ENCODE measurements at regions not wholly inside any gene's neighbourhood (a gene's known extent, or its start where the extent isn't known, plus 50 kb on each side); places are given as distances from the start of the nearest gene placed in this dataset.

DNA sequence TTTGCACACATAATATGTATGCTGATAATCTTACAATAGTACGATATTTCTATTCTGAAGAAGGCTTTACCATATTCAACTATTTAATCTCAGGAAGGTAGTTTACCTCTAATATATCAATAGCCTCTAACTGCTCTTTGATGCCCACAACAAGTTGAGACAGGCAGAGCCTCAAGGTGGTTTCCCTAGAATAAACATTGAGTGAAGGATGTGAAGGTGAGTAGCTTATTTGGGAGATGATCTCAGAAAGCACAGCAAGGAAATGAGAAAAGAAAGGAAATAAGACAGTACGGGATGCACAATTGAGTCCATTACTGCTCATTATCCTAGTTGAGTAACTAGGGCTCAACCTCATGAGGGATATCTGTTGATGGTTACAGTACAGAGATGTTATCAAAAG lies 638.4 kb downstream of the MAFB start:
- TF ChIP-seq CTCF (IDR thresholded peaks at IDR 0.05; ENCODE audit: low read length) (no peak), EZH2 (IDR thresholded peaks at IDR 0.05; ENCODE audit: borderline replicate concordance, low read length) (no peak)
